HEK293 (cell line): ENCODE measurements at regions not wholly inside any gene's neighbourhood (a gene's known extent, or its start where the extent isn't known, plus 50 kb on each side); places are given as distances from the start of the nearest gene placed in this dataset.

ENCODE experiments used
- CTCF ChIA-PET: fragments of 350-600 bp; formaldehyde crosslinking; extraction: SDS; loops from one replicate; lab custom pipeline; 2021; ENCODE audit warnings: antibody characterized with exemption; lab: Yijun Ruan, JAX
- POLR2A ChIA-PET: fragments of 300-600 bp; formaldehyde crosslinking; extraction: SDS; loops from one replicate; lab custom pipeline; 2020; ENCODE audit warnings: antibody characterized with exemption, inconsistent platforms; lab: Yijun Ruan, JAX
- H3K27ac ChIP-seq: fragments of 200-500 bp; sonication (Bioruptor generic); 2 replicates; pipeline ENCODE4 v1.5.1; 2014; ENCODE audit warnings: low read depth, low read length, control low read depth, inconsistent platforms; ENCODE audit errors: extremely low read depth
- H3K36me3 ChIP-seq, 2 experiments: fragments of 200-500 bp in 1 of 2; sonication (Bioruptor generic) in 1 of 2; 1 replicate in 1 of 2; 2 replicates in 1 of 2; pipeline ENCODE4 v1.5.1; 2014 to 2017; ENCODE audit warnings: inconsistent platforms in 2 of 2, low read length in 2 of 2; ENCODE audit not compliant: control insufficient read depth in 2 of 2, insufficient read depth in 1 of 2
- H3K4me1 ChIP-seq: fragments of 200-500 bp; sonication (Bioruptor generic); 2 replicates; pipeline ENCODE4 v1.5.1; 2014; ENCODE audit warnings: mild to moderate bottlenecking, low read length, inconsistent platforms; ENCODE audit not compliant: control insufficient read depth, insufficient read depth
- H3K4me3 ChIP-seq: 2 replicates; pipeline ENCODE4 v1.5.1; 2011; ENCODE audit warnings: low read depth, mild to moderate bottlenecking, control low read depth, low read length, moderate library complexity
- H3K9me3 ChIP-seq: fragments of 200-500 bp; sonication (Bioruptor generic); 2 replicates; pipeline ENCODE4 v1.5.1; 2014; ENCODE audit warnings: low read depth, low read length, inconsistent platforms; ENCODE audit not compliant: control insufficient read depth, insufficient read depth
- AEBP2 ChIP-seq: fragments of 450-650 bp; formaldehyde crosslinking; IDR thresholded peaks from 2 replicates; pipeline ENCODE4 v1.5.1; 2016; ENCODE audit warnings: missing biosample characterization, missing genetic modification characterization, borderline replicate concordance
- EGR2 ChIP-seq: fragments of 450-650 bp; formaldehyde crosslinking; IDR thresholded peaks from 2 replicates; pipeline ENCODE4 v1.5.1; 2016; ENCODE audit warnings: low read depth, missing biosample characterization, missing genetic modification characterization
- HOXA7 ChIP-seq: sonication (generic); formaldehyde crosslinking; IDR thresholded peaks from 2 replicates; pipeline ENCODE4 v1.8.1; 2022; ENCODE audit warnings: missing genetic modification reagents, borderline replicate concordance
- MZF1 ChIP-seq: fragments of 450-650 bp; formaldehyde crosslinking; IDR thresholded peaks from 2 replicates; pipeline ENCODE4 v1.5.1; 2017; ENCODE audit warnings: missing biosample characterization, missing genetic modification characterization, borderline replicate concordance
- PATZ1 ChIP-seq: fragments of 450-650 bp; formaldehyde crosslinking; IDR thresholded peaks from 2 replicates; pipeline ENCODE4 v1.5.1; 2016; ENCODE audit warnings: missing biosample characterization, missing genetic modification characterization
- ZBTB11 ChIP-seq: fragments of 450-650 bp; formaldehyde crosslinking; conservative IDR thresholded peaks from 2 replicates; pipeline ENCODE4 v1.5.1; 2016; ENCODE audit warnings: low read depth, missing biosample characterization, missing genetic modification characterization
- ZFP37 ChIP-seq: fragments of 450-650 bp; formaldehyde crosslinking; IDR thresholded peaks from 2 replicates; pipeline ENCODE4 v1.5.1; 2016; ENCODE audit warnings: missing biosample characterization, missing genetic modification characterization
- ZNF112 ChIP-seq: fragments of 450-650 bp; formaldehyde crosslinking; IDR thresholded peaks from 2 replicates; pipeline ENCODE4 v1.5.0; 2017; ENCODE audit warnings: missing biosample characterization, missing genetic modification characterization
- ZNF174 ChIP-seq: fragments of 450-650 bp; formaldehyde crosslinking; IDR thresholded peaks from 2 replicates; pipeline ENCODE4 v1.5.0; 2017; ENCODE audit warnings: missing biosample characterization, mild to moderate bottlenecking, missing genetic modification characterization
- ZNF175 ChIP-seq: fragments of 450-650 bp; formaldehyde crosslinking; IDR thresholded peaks from 2 replicates; pipeline ENCODE4 v1.5.1; 2016; ENCODE audit warnings: missing biosample characterization, missing genetic modification characterization
- ZNF23 ChIP-seq: fragments of 450-650 bp; formaldehyde crosslinking; IDR thresholded peaks from 2 replicates; pipeline ENCODE4 v1.5.1; 2016; ENCODE audit warnings: missing biosample characterization, missing genetic modification characterization, borderline replicate concordance
- ZNF26 ChIP-seq: fragments of 450-650 bp; formaldehyde crosslinking; IDR thresholded peaks from 2 replicates; pipeline ENCODE4 v1.5.1; 2016; ENCODE audit warnings: missing biosample characterization, missing genetic modification characterization
- ZNF37A ChIP-seq: fragments of 450-650 bp; IDR thresholded peaks from 2 replicates; pipeline ENCODE4 v1.5.1; 2018; ENCODE audit warnings: missing biosample characterization, missing genetic modification characterization
- ZNF426 ChIP-seq: fragments of 450-650 bp; formaldehyde crosslinking; IDR thresholded peaks from 2 replicates; pipeline ENCODE4 v1.5.1; 2017; ENCODE audit warnings: missing biosample characterization, missing genetic modification characterization, mild to moderate bottlenecking, inconsistent platforms, moderate library complexity
- ZNF433 ChIP-seq: fragments of 450-650 bp; formaldehyde crosslinking; IDR thresholded peaks from 2 replicates; pipeline ENCODE4 v1.5.1; 2016; ENCODE audit warnings: missing biosample characterization, missing genetic modification characterization, low read depth
- ZNF510 ChIP-seq: fragments of 450-650 bp; formaldehyde crosslinking; IDR thresholded peaks from 2 replicates; pipeline ENCODE4 v1.5.1; 2018; ENCODE audit warnings: mild to moderate bottlenecking, missing genetic modification characterization, missing biosample characterization; ENCODE audit not compliant: insufficient replicate concordance
- ZNF529 ChIP-seq: fragments of 450-650 bp; formaldehyde crosslinking; IDR thresholded peaks from 2 replicates; pipeline ENCODE4 v1.5.1; 2017; ENCODE audit warnings: missing genetic modification characterization, missing biosample characterization; ENCODE audit not compliant: insufficient replicate concordance
- ZNF558 ChIP-seq: fragments of 450-650 bp; formaldehyde crosslinking; IDR thresholded peaks from 2 replicates; pipeline ENCODE4 v1.5.1; 2016; ENCODE audit warnings: missing biosample characterization, missing genetic modification characterization
- ZNF629 ChIP-seq: fragments of 450-650 bp; formaldehyde crosslinking; IDR thresholded peaks from 2 replicates; pipeline ENCODE4 v1.5.1; 2017; ENCODE audit warnings: missing biosample characterization, missing genetic modification characterization
- ZNF654 ChIP-seq: fragments of 450-650 bp; formaldehyde crosslinking; IDR thresholded peaks from 2 replicates; pipeline ENCODE4 v1.5.1; 2016; ENCODE audit warnings: low read depth, missing biosample characterization, missing genetic modification characterization
- ZNF791 ChIP-seq: fragments of 450-650 bp; formaldehyde crosslinking; IDR thresholded peaks from 2 replicates; pipeline ENCODE4 v1.5.1; 2016; ENCODE audit warnings: missing biosample characterization, missing genetic modification characterization
- ZSCAN5A ChIP-seq: fragments of 450-650 bp; formaldehyde crosslinking; IDR thresholded peaks from 2 replicates; pipeline ENCODE4 v1.5.1; 2016; ENCODE audit warnings: missing biosample characterization, missing genetic modification characterization
- TF ChIP-seq, protein P1 (sequence below): fragments of 450-650 bp; formaldehyde crosslinking; IDR thresholded peaks from 2 replicates; pipeline ENCODE4 v1.5.1; 2016; ENCODE audit warnings: missing biosample characterization, missing genetic modification characterization

GRCh38 chr3:177377166-177377565 is 179.9 kb upstream of the TBL1XR1 start:
- Histone ChIP-seq H3K4me3 (no peak overlapping the region), H3K9me3 (no peaks in the 10 kb centered on the region)
- TF ChIP-seq ZNF174 (tag by site-specific recombination) (no peak), MZF1 (tag by site-specific recombination) (no peak), ZNF175 (no peak), ZNF112 (no peak), ZNF791 (no peak), ZFP37 (no peak), PATZ1 (tag by site-specific recombination) (no peak), ZNF426 (tag by site-specific recombination) (no peak), HOXA7 (no peak), EGR2 (tag by site-specific recombination) (no peak), ZNF26 (tag by site-specific recombination) (no peak), ZNF529 (tag by site-specific recombination) (no peak), ZNF558 (tag by site-specific recombination) (no peak), AEBP2 (tag by site-specific recombination) (no peak)
- TF ChIP-seq, all 188 proteins: peak for 0
- CTCF ChIA-PET: no interaction called here
- POLR2A ChIA-PET: no interaction called here
- Histone ChIP-seq H3K4me1 (no peaks in the 10 kb centered on the region), H3K27ac (no peak overlapping the region), H3K36me3 (no peaks in the 10 kb centered on the region)

- Histone ChIP-seq H3K27ac (no peak overlapping the region), H3K4me1 (no peaks in the 10 kb centered on the region), H3K36me3 (no peaks in the 10 kb centered on the region), H3K4me3 (no peak overlapping the region), H3K9me3 (no peaks in the 10 kb centered on the region)
- ChIA-PET CTCF (no interaction called here), POLR2A (no interaction called here)
- TF ChIP-seq ZNF654 (tag by site-specific recombination): no peak
- no peak for TF ChIP-seq ZNF629 (tag by site-specific recombination)
- no peak for TF ChIP-seq ZSCAN5A (tag by site-specific recombination)
- no peak for TF ChIP-seq ZNF37A (tag by site-specific recombination)
- TF ChIP-seq ZNF510: no peak
- no peak for TF ChIP-seq ZNF433 (tag by site-specific recombination)
- TF ChIP-seq, protein P1, sequence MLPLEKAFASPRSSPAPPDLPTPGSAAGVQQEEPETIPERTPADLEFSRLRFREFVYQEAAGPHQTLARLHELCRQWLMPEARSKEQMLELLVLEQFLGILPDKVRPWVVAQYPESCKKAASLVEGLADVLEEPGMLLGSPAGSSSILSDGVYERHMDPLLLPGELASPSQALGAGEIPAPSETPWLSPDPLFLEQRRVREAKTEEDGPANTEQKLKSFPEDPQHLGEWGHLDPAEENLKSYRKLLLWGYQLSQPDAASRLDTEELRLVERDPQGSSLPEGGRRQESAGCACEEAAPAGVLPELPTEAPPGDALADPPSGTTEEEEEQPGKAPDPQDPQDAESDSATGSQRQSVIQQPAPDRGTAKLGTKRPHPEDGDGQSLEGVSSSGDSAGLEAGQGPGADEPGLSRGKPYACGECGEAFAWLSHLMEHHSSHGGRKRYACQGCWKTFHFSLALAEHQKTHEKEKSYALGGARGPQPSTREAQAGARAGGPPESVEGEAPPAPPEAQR (tag by site-specific recombination): no peak
- no peak for TF ChIP-seq PATZ1 (tag by site-specific recombination)
- TF ChIP-seq ZNF23 (tag by site-specific recombination): no peak
- TF ChIP-seq ZBTB11: no peak
Measured at GRCh38 chr3:177378168-177378567, 180.9 kb upstream of the TBL1XR1 start.
